ENCODE measurements at regions not wholly inside any gene's neighbourhood (a gene's known extent, or its start where the extent isn't known, plus 50 kb on each side); places are given as distances from the start of the nearest gene placed in this dataset.
A peak's percentile ranks its signal among the peaks of the same experiment; 100 is the strongest.

GRCh38 chr6:119587537-119587936 lies 238.0 kb upstream of the MAN1A1 start:
- DNase-seq, result no peak
- H3K9me3 Mint-ChIP-seq, result no peaks in the 10 kb centered on the region
- peaks cover 4% of the 10 kb centered on the region for H3K27me3 Mint-ChIP-seq (ENCODE audit: low read depth, poor library complexity)
- no peaks in the 10 kb centered on the region for H3K4me1 Mint-ChIP-seq
- TF ChIP-seq, protein P1, sequence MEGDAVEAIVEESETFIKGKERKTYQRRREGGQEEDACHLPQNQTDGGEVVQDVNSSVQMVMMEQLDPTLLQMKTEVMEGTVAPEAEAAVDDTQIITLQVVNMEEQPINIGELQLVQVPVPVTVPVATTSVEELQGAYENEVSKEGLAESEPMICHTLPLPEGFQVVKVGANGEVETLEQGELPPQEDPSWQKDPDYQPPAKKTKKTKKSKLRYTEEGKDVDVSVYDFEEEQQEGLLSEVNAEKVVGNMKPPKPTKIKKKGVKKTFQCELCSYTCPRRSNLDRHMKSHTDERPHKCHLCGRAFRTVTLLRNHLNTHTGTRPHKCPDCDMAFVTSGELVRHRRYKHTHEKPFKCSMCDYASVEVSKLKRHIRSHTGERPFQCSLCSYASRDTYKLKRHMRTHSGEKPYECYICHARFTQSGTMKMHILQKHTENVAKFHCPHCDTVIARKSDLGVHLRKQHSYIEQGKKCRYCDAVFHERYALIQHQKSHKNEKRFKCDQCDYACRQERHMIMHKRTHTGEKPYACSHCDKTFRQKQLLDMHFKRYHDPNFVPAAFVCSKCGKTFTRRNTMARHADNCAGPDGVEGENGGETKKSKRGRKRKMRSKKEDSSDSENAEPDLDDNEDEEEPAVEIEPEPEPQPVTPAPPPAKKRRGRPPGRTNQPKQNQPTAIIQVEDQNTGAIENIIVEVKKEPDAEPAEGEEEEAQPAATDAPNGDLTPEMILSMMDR (IDR thresholded peaks at IDR 0.05), result no peak
- H3K36me3 Mint-ChIP-seq (ENCODE audit: low read depth), result no peaks in the 10 kb centered on the region
- no peak overlapping the region for H3K27ac Mint-ChIP-seq
- H3K4me3 Mint-ChIP-seq, result no peak overlapping the region

GRCh38 chr6:119586250-119586882 lies 236.8 kb upstream of the MAN1A1 start:
- DNase-seq, result no peak
- peaks cover 4% of the 10 kb centered on the region for H3K27me3 Mint-ChIP-seq (ENCODE audit: low read depth, poor library complexity)
- peak overlapping the region; percentile 43 for H3K27ac Mint-ChIP-seq
- H3K4me1 Mint-ChIP-seq, result no peaks in the 10 kb centered on the region
- H3K9me3 Mint-ChIP-seq, result no peaks in the 10 kb centered on the region
- H3K4me3 Mint-ChIP-seq, result no peak overlapping the region
- TF ChIP-seq, protein P1 (IDR thresholded peaks at IDR 0.05), result no peak
- no peaks in the 10 kb centered on the region for H3K36me3 Mint-ChIP-seq (ENCODE audit: low read depth)

DNA sequence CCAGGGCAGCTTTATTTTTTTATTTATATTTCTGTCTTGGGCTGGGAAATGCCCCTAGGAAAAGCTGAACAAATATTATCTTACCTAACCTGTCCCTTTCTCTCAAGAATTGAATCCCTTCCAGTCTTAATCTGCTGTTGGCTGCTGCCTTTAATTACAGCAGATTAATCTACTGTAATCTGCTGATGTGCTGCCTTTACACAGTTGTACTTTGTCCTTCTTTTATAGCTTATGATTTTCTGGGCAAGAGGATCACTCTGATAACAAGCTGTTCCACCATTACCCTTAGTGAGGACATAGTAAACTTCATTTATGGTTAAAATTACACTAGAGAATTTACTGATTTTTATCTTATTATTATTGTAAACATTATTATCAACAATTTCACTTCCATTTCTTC lies 234.5 kb upstream of the MAN1A1 start:
- no peaks in the 10 kb centered on the region for H3K4me1 Mint-ChIP-seq
- no peak for DNase-seq
- TF ChIP-seq, protein P1 (IDR thresholded peaks at IDR 0.05), result no peak
- H3K27ac Mint-ChIP-seq, result no peak overlapping the region
- no peaks in the 10 kb centered on the region for H3K9me3 Mint-ChIP-seq
- H3K4me3 Mint-ChIP-seq, result no peak overlapping the region
- H3K27me3 Mint-ChIP-seq (ENCODE audit: low read depth, poor library complexity), result peaks cover 4% of the 10 kb centered on the region
- no peaks in the 10 kb centered on the region for H3K36me3 Mint-ChIP-seq (ENCODE audit: low read depth)

GRCh38 chr6:119581220-119581619 lies 231.7 kb upstream of the MAN1A1 start:
- no peak overlapping the region for H3K27ac Mint-ChIP-seq
- no peak overlapping the region for H3K4me3 Mint-ChIP-seq
- TF ChIP-seq, protein P1 (IDR thresholded peaks at IDR 0.05), result no peak
- H3K9me3 Mint-ChIP-seq, result peaks cover 12% of the 10 kb centered on the region
- H3K36me3 Mint-ChIP-seq (ENCODE audit: low read depth), result peaks cover 8% of the 10 kb centered on the region
- H3K27me3 Mint-ChIP-seq (ENCODE audit: low read depth, poor library complexity), result peaks cover 4% of the 10 kb centered on the region
- H3K4me1 Mint-ChIP-seq, result no peaks in the 10 kb centered on the region
- DNase-seq, result no peak

DNA sequence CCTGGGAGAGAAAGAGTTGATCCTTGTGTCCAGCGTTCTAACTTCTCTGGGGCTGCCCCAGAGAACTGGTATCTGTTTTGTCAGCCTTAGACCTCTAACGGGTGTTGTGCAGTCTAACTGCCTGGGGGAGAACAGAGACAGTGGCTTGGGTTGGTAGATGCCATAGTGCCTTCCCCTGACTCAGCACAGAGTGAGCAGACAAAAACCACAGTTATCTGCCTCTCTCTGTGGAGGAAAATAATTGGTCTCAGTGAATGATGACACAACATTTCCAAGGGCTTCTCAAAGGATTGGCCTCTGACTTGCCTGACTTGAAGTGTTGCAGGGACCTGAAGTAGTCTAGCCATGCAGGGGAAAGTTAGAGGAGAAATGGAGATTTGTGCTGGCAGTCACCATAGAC lies 226.2 kb upstream of the MAN1A1 start:
- TF ChIP-seq, protein P1 (IDR thresholded peaks at IDR 0.05), result no peak
- Mint-ChIP-seq H3K4me3 (no peak overlapping the region), H3K36me3 (ENCODE audit: low read depth) (peaks cover 12% of the 10 kb centered on the region), H3K27me3 (ENCODE audit: low read depth, poor library complexity) (peaks cover 9% of the 10 kb centered on the region), H3K27ac (no peak overlapping the region), H3K4me1 (no peaks in the 10 kb centered on the region), H3K9me3 (peaks cover 31% of the 10 kb centered on the region)
- DNase-seq, result no peak

- TF ChIP-seq, protein P1 (IDR thresholded peaks at IDR 0.05), result no peak
- Mint-ChIP-seq H3K27me3 (ENCODE audit: low read depth, poor library complexity) (peaks cover 3% of the 10 kb centered on the region), H3K9me3 (no peaks in the 10 kb centered on the region), H3K4me3 (no peak overlapping the region), H3K27ac (no peak overlapping the region), H3K36me3 (ENCODE audit: low read depth) (no peaks in the 10 kb centered on the region), H3K4me1 (no peaks in the 10 kb centered on the region)
- no peak for DNase-seq
These were observed 219.0 kb upstream of the MAN1A1 start for GRCh38 chr6:119568580-119568979.
